Fibroblast of lung (primary cell): ENCODE measurements at regions not wholly inside any gene's neighbourhood (a gene's known extent, or its start where the extent isn't known, plus 50 kb on each side); places are given as distances from the start of the nearest gene placed in this dataset.

ENCODE experiments used
- CTCF ChIP-seq, 2 donors: IDR thresholded peaks in 1 of 2; conservative IDR thresholded peaks in 1 of 2; 1 replicate in 1 of 2; 2 replicates in 1 of 2; pipeline ENCODE4 v1.5.1; 2011 to 2012; ENCODE audit warnings: low read length in 2 of 2, control low read depth in 1 of 2, inconsistent platforms in 1 of 2, low read depth in 1 of 2, mild to moderate bottlenecking in 1 of 2
- EZH2 ChIP-seq: IDR thresholded peaks from 2 replicates; pipeline ENCODE4 v1.5.1; 2012; ENCODE audit warnings: low read length, control low read depth, mild to moderate bottlenecking; ENCODE audit errors: missing control alignments

GRCh38 chr13:34103854-34104253, 285.9 kb downstream of the RFC3 start:
- TF ChIP-seq CTCF (conservative IDR thresholded peaks at IDR 0.05 in 1 of 2, IDR thresholded peaks at IDR 0.05 in 1 of 2; ENCODE audit: low read depth in 1 of 2, low read length in 2 of 2) = no peak
- no peak for TF ChIP-seq EZH2
